HG02763 (cell line): ENCODE measurements at regions not wholly inside any gene's neighbourhood (a gene's known extent, or its start where the extent isn't known, plus 50 kb on each side); places are given as distances from the start of the nearest gene placed in this dataset.
"Not testable (repeated sequence)": the region's sequence is repeated elsewhere in the genome, so short reads cannot be mapped to it uniquely, and the experiment has no call there.

Experiments
- ATAC-seq: cut with Tn5 transposase; IDR thresholded peaks from one replicate; pipeline ENCODE4 v1.9.1; 2021; ENCODE audit warnings: mild to moderate bottlenecking, moderate library complexity; ENCODE audit not compliant: unreplicated experiment

DNA sequence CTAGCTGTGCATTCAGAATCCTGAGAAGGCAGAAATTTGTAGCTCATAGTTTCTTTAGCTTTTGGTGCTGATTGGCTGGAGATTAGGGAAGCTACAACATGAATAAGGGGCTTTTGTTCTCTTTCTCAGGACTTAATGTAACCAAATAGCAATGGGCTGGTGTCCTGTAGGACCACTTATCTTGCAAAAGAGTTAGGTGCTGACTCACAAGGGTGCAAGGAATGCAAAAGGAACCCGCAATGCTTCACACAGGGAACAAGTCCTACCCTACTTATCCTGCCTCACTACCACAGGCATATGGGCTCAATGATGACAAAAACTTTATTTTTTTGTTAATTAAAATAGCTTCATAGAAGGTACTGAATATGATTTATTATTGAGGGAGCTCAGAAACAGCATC, 541.5 kb downstream of the AMY1C start:
- ATAC-seq, result no peak

DNA sequence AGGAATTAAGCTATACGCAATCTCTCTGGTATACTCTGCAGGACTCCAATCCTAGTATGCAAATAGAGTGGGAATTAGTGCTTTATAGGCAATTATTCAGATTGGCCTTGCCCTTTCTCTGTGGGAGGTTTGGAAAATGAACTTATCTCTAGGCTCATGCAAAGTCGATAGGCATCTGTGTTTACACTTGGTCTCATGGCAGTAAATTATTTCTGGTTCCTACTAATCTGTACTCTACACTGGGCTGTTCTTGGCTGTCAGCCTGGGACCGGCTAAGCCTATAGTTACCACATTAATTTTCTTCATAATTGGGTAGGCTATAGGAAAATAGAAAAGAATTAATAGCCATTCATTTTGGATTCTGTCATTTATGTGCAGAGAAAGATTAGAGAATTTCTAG, 544.6 kb downstream of the AMY1C start:
- no peak for ATAC-seq

DNA sequence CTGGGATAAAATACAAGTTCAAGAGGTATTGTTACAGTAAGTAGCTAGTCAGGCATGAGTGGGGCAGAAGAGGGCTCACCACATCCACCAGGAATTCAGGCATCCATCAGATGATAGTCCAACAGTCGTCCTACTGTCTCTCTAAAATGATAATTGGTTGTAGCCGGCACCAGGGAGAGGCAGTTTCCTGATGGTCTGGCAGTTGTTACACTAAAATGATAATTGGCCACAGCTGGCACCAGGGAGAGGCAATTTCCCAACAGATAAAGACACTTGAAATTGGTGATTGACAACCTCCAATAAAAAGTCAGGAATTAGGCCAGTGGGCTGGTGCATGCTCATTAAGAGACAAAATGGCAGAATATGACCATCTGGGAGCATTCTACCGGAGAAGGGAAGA, 545.8 kb downstream of the AMY1C start:
- ATAC-seq, result no peak

- ATAC-seq, result no peak
Measured at GRCh38 chr1:104309673-104310072, 560.0 kb downstream of the AMY1C start.

DNA sequence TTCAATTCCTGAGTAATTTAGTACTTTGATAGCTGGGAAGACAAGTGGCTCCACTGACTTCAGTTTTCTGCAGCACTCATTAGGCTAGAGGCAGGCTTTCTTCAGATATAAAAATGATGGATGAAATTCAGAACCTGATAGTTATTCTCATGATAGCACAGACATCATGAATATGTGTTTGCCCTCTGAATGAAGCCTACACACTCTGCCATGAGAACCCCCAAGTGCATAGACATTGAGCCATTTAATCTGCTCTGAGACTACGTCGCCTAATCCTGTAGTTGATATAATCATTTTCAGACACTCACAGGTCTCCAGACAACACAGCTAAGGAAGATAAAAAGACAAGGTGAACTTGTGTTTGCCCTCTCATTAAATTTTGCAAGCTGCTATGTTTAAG, 566.1 kb downstream of the AMY1C start:
- ATAC-seq, result no peak

- ATAC-seq, result no peak
Measured at GRCh38 chr1:104322131-104322530, 572.4 kb downstream of the AMY1C start.

GRCh38 chr1:104329278-104329677, 579.6 kb downstream of the AMY1C start:
- no peak for ATAC-seq

DNA sequence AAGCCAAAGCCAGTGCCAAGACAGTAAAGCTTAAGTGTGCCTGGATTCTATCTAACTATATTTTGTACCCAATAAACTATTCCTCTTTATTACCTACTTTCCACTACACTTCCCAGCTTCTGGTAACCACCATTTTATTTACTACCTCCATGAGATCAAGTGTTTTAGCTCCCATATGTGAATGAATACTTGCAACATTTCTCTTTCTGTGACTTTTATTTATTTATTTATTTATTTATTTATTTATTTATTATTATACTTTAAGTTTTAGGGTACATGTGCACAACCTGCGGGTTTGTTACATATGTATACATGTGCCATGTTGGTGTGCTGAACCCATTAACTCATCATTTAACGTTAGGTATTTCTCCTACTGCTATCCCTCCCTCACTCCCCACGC, 582.1 kb downstream of the AMY1C start:
- no peak for ATAC-seq

- ATAC-seq, result not testable (repeated sequence)
Measured at GRCh38 chr1:104337927-104338326, 588.2 kb downstream of the AMY1C start.

GRCh38 chr1:104341944-104342343, 592.2 kb downstream of the AMY1C start:
- no peak for ATAC-seq

DNA sequence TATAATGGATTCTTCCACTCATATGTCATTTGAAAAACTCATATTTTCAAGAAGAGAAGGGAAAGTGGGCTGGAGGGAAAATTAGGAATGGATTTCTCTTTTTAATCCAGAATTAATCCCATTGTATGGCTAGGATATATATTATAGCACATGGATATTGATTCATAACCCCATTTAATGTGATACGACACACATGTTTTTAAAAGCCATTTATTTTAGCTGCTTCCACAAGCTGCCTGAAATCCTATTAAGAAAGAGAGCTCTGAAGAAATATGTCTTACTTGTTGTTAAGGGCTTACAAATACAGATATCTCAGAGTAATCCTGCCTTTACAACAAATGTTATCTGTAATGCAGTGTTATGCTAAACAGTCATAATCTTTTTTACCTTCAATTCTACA, 598.6 kb downstream of the AMY1C start:
- no peak for ATAC-seq

GRCh38 chr1:104353580-104353979, 603.9 kb downstream of the AMY1C start:
- ATAC-seq, result no peak

DNA sequence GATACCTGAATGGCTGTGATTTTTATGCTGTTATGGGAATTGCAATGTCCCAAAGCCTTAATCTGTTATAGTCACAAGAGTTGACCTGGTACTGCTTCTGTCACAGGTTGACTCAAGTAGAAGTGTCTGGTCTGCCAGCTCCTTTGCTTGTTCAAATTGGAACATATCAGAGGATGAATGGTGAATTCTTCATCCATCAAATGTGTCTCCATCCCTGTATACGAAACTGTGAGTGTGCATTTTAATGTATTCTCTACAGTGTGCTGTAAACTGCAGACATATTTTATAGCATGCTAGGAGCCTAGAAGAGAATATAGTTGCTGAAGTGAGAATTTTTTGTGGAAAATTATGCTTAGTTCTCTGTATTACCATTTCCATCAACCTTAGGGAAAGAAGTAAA, 608.4 kb downstream of the AMY1C start:
- no peak for ATAC-seq

DNA sequence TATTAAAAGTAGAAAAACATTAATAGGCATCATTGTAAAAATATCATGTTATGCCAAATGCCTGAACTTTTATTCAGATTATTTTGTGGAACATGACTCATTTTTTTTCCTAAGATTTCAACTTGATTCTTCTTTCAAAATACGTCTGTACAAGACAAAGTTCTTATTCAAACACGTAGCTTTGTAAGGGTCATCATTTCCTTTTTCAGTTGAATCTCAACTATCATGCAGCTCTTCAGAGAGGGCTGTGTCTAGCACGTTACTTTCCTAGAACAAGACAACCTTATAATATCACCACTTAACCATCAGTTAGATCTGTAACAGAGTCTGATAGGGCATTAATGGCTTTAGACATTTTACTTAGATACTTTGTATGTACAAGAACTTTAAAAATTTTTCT, 608.9 kb downstream of the AMY1C start:
- ATAC-seq, result no peak

DNA sequence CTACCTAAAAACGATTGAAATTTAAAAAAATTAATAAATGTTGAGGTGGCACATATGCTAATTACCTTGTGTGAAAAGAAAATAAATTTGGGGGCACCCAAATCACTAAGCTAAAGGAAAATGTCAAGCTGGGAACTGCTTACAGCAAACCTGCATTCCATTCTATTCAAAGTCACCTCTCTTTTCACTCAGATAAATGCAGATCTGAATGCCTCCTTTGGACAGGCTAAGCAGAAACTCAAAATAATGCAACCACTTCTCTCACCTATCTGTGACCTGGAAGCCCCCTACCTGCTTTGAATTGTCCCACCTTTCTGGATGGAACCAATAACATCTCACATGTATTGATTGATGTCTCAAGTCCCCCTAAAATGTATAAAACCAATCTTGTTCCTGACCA, 628.7 kb downstream of the AMY1C start:
- ATAC-seq, result no peak

- no peak for ATAC-seq
Measured at GRCh38 chr1:104380003-104380402, 630.3 kb downstream of the AMY1C start.

GRCh38 chr1:104387716-104388508, 638.2 kb downstream of the AMY1C start:
- peak; percentile 58 for ATAC-seq

- no peak for ATAC-seq
Measured at GRCh38 chr1:104392552-104392951, 642.9 kb downstream of the AMY1C start.

DNA sequence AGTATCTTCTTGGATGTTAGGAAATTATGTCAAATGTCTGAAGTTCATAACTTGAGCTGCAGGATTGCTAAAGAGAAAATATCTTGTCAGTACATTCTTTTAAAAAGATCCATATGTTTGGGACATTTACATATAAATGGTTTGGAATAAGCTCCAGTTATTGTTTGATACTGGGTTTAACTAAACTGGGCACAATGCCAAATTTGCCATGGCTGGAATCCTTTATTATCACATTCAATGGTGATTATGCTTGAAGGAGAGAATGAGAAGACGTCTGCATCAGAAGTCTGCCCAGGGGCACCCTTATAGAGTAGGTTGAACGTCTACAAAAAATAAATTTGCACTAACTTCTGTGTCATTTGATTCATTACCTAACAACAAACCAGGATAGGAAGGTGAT, 652.5 kb downstream of the AMY1C start:
- no peak for ATAC-seq

DNA sequence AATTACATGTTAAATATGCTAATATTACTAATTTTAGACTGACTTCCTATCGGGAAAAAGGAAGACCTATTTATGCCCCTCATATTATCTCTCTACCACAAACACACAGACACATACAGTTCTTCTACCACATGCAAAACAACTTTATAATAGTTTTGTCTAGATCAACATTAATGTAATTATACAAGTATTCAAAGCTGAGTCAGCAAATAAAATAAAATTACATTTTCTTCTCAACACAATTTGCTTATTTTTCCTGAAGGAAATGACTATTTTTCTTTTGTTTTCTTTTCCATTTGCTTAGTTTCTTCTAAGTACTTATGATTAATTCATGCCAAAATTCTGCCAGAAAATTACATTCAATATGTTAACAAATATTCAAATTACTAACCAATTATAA, 654.2 kb downstream of the AMY1C start:
- no peak for ATAC-seq

DNA sequence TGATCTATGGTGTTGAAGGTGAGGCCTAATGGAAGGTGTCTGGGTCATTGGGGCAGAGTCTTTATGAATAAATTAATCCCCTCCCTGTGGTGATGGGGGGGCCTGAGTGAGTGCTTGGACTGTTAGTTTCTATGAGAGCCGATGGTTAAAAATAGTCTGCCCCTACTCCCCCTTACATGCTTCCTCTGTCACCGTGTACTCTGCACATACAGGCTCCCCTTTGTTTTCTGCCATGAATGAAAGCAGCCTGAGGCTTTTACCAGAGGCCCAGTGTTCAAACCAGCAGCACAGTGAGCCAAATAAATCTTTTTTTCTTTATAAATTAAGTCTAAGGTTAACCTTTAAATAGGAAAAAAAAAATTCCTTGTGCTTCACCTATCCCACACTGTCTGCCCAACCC, 657.0 kb downstream of the AMY1C start:
- no peak for ATAC-seq

GRCh38 chr1:104408268-104408667, 658.6 kb downstream of the AMY1C start:
- no peak for ATAC-seq

DNA sequence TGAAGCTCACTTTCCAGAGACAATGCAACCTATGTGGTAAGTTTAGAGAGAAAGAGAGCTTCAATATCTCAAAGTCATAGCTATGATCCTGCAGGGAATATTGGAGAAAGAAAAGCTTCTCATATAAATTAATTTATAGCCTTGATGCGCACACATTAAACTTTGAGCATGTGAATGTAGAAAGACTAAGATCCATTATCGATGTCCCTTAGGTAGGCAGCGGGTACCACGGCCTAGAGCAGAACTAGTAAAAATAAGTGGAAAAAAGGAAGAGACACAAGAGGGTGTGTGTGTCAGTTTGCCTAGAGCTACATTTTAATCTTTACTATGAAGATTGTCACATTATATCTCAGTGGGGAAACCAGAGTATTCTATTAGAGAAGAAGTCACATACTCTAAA, 685.6 kb downstream of the AMY1C start:
- ATAC-seq, result no peak
